CD4-positive, alpha-beta T cell treated with Interleukin-12 subunit alpha and Interleukin-12 subunit beta, for 1 hour (primary cell): ENCODE measurements at regions not wholly inside any gene's neighbourhood (a gene's known extent, or its start where the extent isn't known, plus 50 kb on each side); places are given as distances from the start of the nearest gene placed in this dataset.

ENCODE experiments used
- DNase-seq: peaks from one replicate; pipeline ENCODE4 v3.0.0-alpha.2; 2020

GRCh38 chr4:153034681-153035080 lies 98.6 kb downstream of the FHDC1 start:
- DNase-seq = no peak

DNA sequence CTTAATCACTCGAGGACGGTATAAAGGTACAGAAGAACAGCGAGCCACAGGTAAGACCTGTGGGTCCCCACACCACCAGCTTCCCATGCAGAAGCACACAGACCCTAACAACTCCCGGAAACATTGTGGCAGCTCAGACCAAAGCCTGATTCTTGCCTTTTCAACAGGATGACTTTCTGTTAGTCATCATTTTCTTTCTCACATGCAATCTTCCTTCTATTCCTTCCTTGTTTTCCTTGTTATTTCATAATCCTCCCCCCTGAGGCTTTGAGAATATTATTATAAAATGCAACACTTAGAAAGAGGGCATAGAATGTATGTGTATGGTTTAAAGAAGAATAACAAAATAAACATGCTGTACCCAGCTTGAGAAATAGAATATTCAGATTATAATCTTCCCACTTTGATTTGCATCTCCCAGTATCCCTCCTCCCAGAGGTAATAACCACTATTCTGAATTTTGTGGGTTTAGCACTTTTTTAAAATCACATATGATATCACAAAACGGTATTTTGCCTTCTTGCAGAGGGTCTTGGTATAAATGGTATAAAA lies 100.9 kb downstream of the FHDC1 start:
- DNase-seq = no peak

- no peak for DNase-seq
Observed at GRCh38 chr4:153038623-153039311, 102.6 kb downstream of the FHDC1 start.

DNA sequence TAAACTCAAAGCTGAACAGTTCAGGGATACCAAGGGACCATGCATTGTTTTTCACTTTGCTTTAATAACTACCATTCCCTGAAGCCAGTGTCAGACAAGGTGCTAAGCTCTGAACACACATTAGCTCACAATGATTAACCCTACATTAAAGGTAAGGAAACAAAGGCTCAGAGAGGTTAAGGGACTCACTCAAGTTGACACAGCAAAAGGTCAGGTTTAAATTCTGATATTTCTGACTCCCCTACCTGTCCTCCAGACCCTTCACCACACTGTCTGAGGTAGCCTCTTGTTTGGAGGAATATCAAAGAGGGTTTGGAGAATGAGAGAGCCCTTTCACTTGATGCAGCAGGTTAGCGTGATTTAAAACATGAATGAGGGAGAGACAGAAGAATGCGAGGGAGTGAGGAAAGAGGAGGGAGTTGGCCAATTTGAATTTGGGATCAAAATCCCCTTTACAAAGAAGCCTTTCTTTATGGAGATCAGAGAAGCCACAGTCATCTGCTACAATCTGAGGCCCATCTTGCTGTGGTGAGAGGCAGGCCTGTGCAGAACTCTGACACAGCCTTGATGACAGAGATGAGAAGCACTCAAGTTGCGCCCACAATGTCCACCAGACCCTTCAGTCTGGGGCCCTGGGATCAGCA lies 103.5 kb downstream of the FHDC1 start:
- DNase-seq = no peak

GRCh38 chr4:153040677-153041076 lies 104.6 kb downstream of the FHDC1 start:
- DNase-seq = no peak

- no peak for DNase-seq
Observed at GRCh38 chr4:153044036-153044435, 107.9 kb downstream of the FHDC1 start.

- no peak for DNase-seq
Observed at GRCh38 chr4:153045111-153045982, 109.2 kb downstream of the FHDC1 start.

DNA sequence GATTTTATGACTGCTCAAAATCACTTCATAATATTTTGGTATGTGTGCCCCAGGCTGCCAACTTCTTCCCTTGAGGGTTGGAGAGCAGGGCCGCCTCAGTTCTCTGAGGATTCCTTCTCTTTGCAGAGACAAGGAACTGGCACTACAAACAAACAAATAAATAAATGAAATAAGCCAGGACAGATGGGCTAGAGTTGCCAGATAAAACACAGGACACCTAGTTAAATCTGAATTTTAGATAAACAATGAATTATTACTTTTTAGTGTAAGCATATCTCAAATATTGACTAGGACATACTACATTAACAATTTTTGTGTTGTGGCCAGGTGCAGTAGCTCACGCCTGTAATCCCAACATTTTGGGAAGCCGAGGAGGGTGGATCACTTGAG lies 122.5 kb downstream of the FHDC1 start:
- DNase-seq = no peak

DNA sequence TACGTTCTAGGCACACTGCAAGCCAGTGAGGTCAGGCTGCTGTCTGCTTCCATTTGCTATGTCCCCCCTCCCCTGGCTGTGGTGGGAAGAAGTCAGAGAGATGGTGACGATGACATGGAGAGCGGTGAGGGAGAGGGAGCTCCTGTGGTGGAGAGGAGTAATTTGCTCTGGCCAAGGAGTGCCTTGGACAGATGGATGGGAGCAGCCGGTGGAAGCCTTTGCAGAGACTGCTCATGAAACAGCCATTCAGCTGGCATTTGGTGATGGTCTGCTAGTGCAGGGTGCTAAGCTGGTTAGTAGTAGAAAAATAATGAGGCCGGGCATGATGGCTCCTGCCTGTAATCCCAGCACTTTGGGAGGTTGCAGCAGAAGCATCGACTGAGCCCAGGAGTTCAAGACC lies 124.1 kb downstream of the FHDC1 start:
- no peak for DNase-seq

DNA sequence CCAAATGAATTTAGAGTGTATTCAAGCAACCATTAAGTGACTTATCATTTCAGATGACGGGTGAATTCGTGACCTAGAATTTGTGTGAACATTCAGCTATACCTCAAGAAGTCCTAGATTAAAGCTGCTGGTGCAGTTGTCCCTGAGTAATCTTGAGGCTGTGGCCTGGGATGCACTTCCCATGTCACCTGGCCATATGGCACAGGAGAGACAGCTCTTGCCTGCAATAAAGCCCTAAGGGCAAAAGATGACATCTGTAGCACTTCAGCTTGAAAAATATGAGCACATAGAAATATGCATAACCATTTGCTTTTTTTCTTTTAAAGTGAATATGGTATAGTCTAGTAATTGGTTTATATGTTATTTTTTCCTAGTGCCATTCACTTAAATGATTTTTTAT lies 125.8 kb downstream of the FHDC1 start:
- no peak for DNase-seq

- no peak for DNase-seq
Observed at GRCh38 chr4:153062652-153063168, 126.6 kb downstream of the FHDC1 start.

- DNase-seq = no peak
Observed at GRCh38 chr4:153063490-153063889, 127.4 kb downstream of the FHDC1 start.

DNA sequence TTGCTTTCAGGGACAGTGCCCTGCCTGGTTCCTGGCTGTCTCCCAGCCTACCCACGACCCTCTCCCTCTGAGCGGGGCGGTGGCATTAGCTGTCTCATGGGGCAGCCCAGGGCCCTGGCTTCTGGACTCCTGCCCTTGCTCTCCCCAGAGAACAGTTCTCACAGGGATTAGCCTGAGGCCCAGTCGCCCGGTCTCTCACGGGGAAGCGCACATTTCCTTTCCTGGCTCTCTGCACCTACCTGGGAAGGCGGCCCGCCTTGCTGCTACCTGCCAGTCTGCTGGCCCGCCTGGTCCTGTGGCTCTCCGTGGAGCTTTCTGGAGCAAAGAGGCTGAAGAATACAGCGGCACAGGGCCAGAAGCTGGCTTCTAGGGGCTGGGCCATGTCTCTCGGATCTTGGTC lies 128.4 kb downstream of the FHDC1 start:
- DNase-seq = no peak

GRCh38 chr4:153065276-153065675 lies 129.2 kb downstream of the FHDC1 start:
- DNase-seq = no peak

- no peak for DNase-seq
Observed at GRCh38 chr4:153067376-153067775, 131.3 kb downstream of the FHDC1 start.

GRCh38 chr4:153068751-153069150 lies 132.6 kb downstream of the FHDC1 start:
- DNase-seq = no peak

DNA sequence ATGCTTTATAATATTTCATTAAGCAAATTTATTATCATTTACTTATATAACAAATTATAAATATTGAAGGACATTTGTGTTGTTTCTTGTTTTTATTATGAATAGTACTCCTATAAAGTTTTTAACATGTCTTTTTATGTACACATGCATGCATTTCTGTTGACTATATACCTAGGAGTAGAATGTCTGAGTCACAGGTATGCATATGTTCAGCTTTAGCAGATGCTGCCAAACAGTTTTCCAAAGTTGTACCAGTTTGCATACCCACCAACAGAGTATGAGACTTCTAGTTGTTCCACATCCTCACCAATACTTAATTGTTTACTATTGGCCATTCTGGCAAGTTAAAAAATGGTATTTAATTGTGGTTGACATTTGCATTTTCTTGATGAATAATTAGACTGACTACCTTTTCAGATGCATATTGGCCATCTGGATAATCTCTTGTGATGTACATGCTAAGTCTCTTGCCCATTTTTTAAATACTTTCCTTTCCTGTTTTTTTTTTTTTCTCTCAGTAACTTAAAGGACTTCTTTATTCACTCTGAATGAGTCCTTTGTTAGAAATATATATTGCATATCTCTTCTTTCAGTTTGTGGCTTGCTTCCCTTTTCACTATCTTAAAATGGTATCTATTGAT lies 132.2 kb upstream of the TRIM2 start:
- DNase-seq = no peak

GRCh38 chr4:153072661-153073060 lies 131.6 kb upstream of the TRIM2 start:
- no peak for DNase-seq

DNA sequence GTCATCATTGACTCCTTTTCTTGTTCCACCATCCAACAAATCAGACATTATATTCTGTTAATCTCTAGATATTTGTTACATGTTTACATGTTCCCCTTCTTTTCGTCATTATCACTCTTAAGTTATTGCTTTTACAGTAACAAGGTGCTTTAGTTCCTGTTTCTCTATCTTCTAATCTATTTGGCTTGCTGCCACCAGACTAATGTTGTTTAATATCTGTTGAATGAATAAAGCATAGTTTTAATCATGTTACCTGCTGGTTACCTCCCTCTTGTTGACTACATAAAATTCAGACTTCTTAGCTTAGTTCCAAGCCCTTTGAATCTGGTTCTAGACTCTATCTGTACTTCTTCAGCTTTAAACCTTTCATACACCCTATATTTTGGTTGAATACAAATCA lies 129.8 kb upstream of the TRIM2 start:
- no peak for DNase-seq

- DNase-seq = no peak
Observed at GRCh38 chr4:153074936-153075630, 129.2 kb upstream of the TRIM2 start.

DNA sequence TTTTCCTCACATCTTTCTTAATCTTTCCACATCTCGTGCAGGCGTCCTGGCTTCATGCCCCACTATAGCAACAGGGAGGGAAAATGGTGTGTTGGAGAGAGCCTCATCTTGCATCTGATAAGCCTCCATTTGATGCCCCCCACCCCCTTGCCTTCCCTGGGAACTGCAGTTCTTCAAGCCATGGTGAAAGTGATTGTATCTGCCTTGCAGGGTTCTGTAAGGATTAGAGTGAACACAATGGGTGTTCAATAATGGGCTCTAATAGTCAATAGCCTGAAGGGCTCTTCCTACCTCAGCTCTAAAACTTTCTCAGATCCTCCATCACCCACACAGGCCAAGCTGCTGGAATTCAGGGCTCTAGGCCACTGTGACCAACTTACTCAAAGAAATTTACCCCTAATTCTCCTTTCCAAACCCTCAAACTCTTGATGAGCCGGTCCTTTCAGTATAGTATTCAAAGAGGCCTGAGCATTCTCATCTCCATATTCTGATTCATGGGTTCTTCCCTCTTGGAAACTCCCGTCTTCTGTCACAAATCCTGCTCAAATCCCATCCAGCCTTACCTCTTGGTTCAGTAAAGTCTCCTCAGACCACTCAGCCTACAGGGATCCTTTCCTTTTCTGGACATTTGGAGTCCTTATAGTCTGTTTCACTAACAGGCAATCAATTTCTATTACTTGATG lies 128.3 kb upstream of the TRIM2 start:
- no peak for DNase-seq

DNA sequence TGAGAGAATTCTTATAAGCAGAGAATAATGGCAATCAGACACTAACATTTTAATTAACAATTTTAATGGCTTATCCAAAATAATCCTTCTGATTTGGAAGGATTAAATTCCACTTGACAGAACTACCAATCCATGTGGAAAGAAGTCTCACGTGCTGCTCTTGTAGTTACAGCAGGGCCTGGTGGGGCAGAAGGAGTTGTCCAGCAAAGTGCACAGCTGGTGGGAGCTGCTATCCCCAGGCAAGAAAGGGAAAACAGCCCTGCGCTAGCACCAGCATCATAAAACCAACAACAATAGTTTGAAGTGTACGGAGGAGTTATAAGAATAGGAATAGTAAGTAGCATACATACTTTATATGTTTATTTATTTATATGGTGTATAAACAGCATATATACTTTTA lies 127.4 kb upstream of the TRIM2 start:
- DNase-seq = no peak
